Astrocyte (in vitro differentiated cells and primary cell): ENCODE measurements at regions not wholly inside any gene's neighbourhood (a gene's known extent, or its start where the extent isn't known, plus 50 kb on each side); places are given as distances from the start of the nearest gene placed in this dataset.

Source experiments
- DNase-seq: peaks from one replicate; pipeline ENCODE4 v3.0.0-alpha.2; 2010; ENCODE audit warnings: low read depth
- FAIRE-seq: peaks from 2 replicates; lab custom pipeline; 2011; peaks lifted over from hg19 to GRCh38; lab: Jason Lieb, UNC
- H2AFZ ChIP-seq: 2 replicates; pipeline ENCODE4 v1.6.0; 2012; ENCODE audit warnings: low read depth, low read length, inconsistent platforms
- H3K27ac ChIP-seq: 2 replicates; pipeline ENCODE4 v1.5.1; 2011; ENCODE audit warnings: low read depth, low read length, inconsistent platforms
- H3K27me3 ChIP-seq: 2 replicates; pipeline ENCODE4 v1.6.0; 2011; ENCODE audit warnings: low read length, inconsistent platforms; ENCODE audit not compliant: insufficient read depth
- H3K36me3 ChIP-seq: 2 replicates; pipeline ENCODE4 v1.5.1; 2011; ENCODE audit warnings: low read length, inconsistent platforms; ENCODE audit not compliant: insufficient read depth
- H3K4me1 ChIP-seq: 2 replicates; pipeline ENCODE4 v1.5.1; 2011; ENCODE audit warnings: low read length, inconsistent platforms; ENCODE audit not compliant: insufficient read depth
- H3K4me2 ChIP-seq: 2 replicates; pipeline ENCODE4 v1.6.0; 2012; ENCODE audit warnings: low read length, inconsistent platforms
- H3K4me3 ChIP-seq: 2 replicates; pipeline ENCODE4 v1.5.1; 2011; ENCODE audit warnings: low read depth, mild to moderate bottlenecking, low read length, inconsistent platforms; ENCODE audit not compliant: insufficient read depth
- H3K79me2 ChIP-seq: 2 replicates; pipeline ENCODE4 v1.6.0; 2012; ENCODE audit warnings: mild to moderate bottlenecking, low read length, inconsistent platforms; ENCODE audit not compliant: insufficient read depth
- H3K9ac ChIP-seq: 2 replicates; pipeline ENCODE4 v1.6.0; 2012; ENCODE audit warnings: mild to moderate bottlenecking, low read length, inconsistent platforms
- H3K9me3 ChIP-seq: 2 replicates; pipeline ENCODE4 v1.5.1; 2012; ENCODE audit warnings: low read depth, mild to moderate bottlenecking, low read length, inconsistent platforms; ENCODE audit not compliant: insufficient read depth
- H4K20me1 ChIP-seq: 2 replicates; pipeline ENCODE4 v1.6.0; 2012; ENCODE audit warnings: low read length, inconsistent platforms; ENCODE audit not compliant: insufficient read depth
- H3K27ac Mint-ChIP-seq: one replicate; pipeline ENCODE4 v1.8.0; 2021; ENCODE audit warnings: mild to moderate bottlenecking, mixed read lengths; ENCODE audit not compliant: unreplicated experiment
- H3K27me3 Mint-ChIP-seq: one replicate; pipeline ENCODE4 v1.8.0; 2021; ENCODE audit warnings: low read depth, mixed read lengths; ENCODE audit not compliant: unreplicated experiment
- H3K36me3 Mint-ChIP-seq: one replicate; pipeline ENCODE4 v1.8.0; 2021; ENCODE audit warnings: low read depth, mixed read lengths; ENCODE audit not compliant: unreplicated experiment
- H3K4me1 Mint-ChIP-seq: one replicate; pipeline ENCODE4 v1.8.0; 2021; ENCODE audit warnings: low read depth, mixed read lengths; ENCODE audit not compliant: unreplicated experiment
- H3K4me3 Mint-ChIP-seq: one replicate; pipeline ENCODE4 v1.8.0; 2021; ENCODE audit warnings: mild to moderate bottlenecking, moderate library complexity, mixed read lengths; ENCODE audit not compliant: unreplicated experiment
- H3K9me3 Mint-ChIP-seq: one replicate; pipeline ENCODE4 v1.8.0; 2021; ENCODE audit warnings: mild to moderate bottlenecking, mixed read lengths; ENCODE audit not compliant: unreplicated experiment
- CTCF ChIP-seq: IDR thresholded peaks from 2 replicates; pipeline ENCODE4 v1.5.1; 2011; ENCODE audit warnings: low read depth, mild to moderate bottlenecking, inconsistent platforms, low read length, moderate library complexity; ENCODE audit not compliant: insufficient read depth
- EZH2 ChIP-seq: IDR thresholded peaks from 2 replicates; pipeline ENCODE4 v1.6.1; 2012; ENCODE audit warnings: mild to moderate bottlenecking, low read length, inconsistent platforms; ENCODE audit not compliant: insufficient read depth

GRCh38 chr2:235345745-235346144 is 148.1 kb upstream of the AGAP1 start:
- peaks cover 5% of the 10 kb centered on the region for H3K9me3 ChIP-seq
- peaks cover 11% of the 10 kb centered on the region for H3K27me3 ChIP-seq
- Mint-ChIP-seq H3K36me3 (no peaks in the 10 kb centered on the region), H3K4me1 (peaks cover 8% of the 10 kb centered on the region), H3K27me3 (peaks cover 8% of the 10 kb centered on the region), H3K9me3 (no peaks in the 10 kb centered on the region), H3K4me3 (no peak overlapping the region), H3K27ac (no peak overlapping the region)
- FAIRE-seq (no peak), DNase-seq (no peak)
- H3K4me3 ChIP-seq = no peak overlapping the region
- no peak overlapping the region for H3K27ac ChIP-seq
- TF ChIP-seq EZH2 = no peak
- no peak for TF ChIP-seq CTCF
- no peak overlapping the region for H3K4me2 ChIP-seq
- H3K79me2 ChIP-seq = no peaks in the 10 kb centered on the region
- H2AFZ ChIP-seq = no peak overlapping the region
- H3K9ac ChIP-seq = no peak overlapping the region
- H3K36me3 ChIP-seq = no peaks in the 10 kb centered on the region
- no peaks in the 10 kb centered on the region for H4K20me1 ChIP-seq
- peaks cover 11% of the 10 kb centered on the region for H3K4me1 ChIP-seq

GRCh38 chr2:235347691-235348090 is 146.2 kb upstream of the AGAP1 start:
- Histone ChIP-seq H3K9ac (no peak overlapping the region), H3K9me3 (peaks cover under 1% of the 10 kb centered on the region), H4K20me1 (no peaks in the 10 kb centered on the region), H3K27me3 (peaks cover 21% of the 10 kb centered on the region), H3K79me2 (no peaks in the 10 kb centered on the region), H3K4me1 (peaks cover 11% of the 10 kb centered on the region), H3K4me3 (no peak overlapping the region), H3K27ac (no peak overlapping the region), H3K36me3 (no peaks in the 10 kb centered on the region), H3K4me2 (peak overlapping the region; percentile 41), H2AFZ (no peak overlapping the region)
- Mint-ChIP-seq H3K4me3 (peak overlapping the region; percentile 3), H3K4me1 (peaks cover 8% of the 10 kb centered on the region), H3K27me3 (peaks cover 15% of the 10 kb centered on the region), H3K27ac (peak overlapping the region; percentile 21), H3K36me3 (no peaks in the 10 kb centered on the region), H3K9me3 (peaks cover 3% of the 10 kb centered on the region)
- DNase-seq (peak; percentile 93), FAIRE-seq (peak; percentile 82)
- TF ChIP-seq CTCF (no peak), EZH2 (no peak)

GRCh38 chr2:235348329-235348728 is 145.5 kb upstream of the AGAP1 start:
- Histone ChIP-seq H3K27me3 (peaks cover 21% of the 10 kb centered on the region), H3K9ac (no peak overlapping the region), H3K27ac (no peak overlapping the region), H3K9me3 (no peaks in the 10 kb centered on the region), H4K20me1 (no peaks in the 10 kb centered on the region), H3K36me3 (no peaks in the 10 kb centered on the region), H3K4me2 (no peak overlapping the region), H2AFZ (no peak overlapping the region), H3K4me1 (peaks cover 10% of the 10 kb centered on the region), H3K79me2 (no peaks in the 10 kb centered on the region), H3K4me3 (no peak overlapping the region)
- TF ChIP-seq EZH2 (no peak), CTCF (no peak)
- Mint-ChIP-seq H3K27ac (no peak overlapping the region), H3K4me1 (peaks cover 8% of the 10 kb centered on the region), H3K9me3 (peaks cover 3% of the 10 kb centered on the region), H3K4me3 (no peak overlapping the region), H3K36me3 (no peaks in the 10 kb centered on the region), H3K27me3 (peaks cover 18% of the 10 kb centered on the region)
- DNase-seq (no peak), FAIRE-seq (no peak)
